ENCODE measurements at regions not wholly inside any gene's neighbourhood (a gene's known extent, or its start where the extent isn't known, plus 50 kb on each side); places are given as distances from the start of the nearest gene placed in this dataset.

DNA sequence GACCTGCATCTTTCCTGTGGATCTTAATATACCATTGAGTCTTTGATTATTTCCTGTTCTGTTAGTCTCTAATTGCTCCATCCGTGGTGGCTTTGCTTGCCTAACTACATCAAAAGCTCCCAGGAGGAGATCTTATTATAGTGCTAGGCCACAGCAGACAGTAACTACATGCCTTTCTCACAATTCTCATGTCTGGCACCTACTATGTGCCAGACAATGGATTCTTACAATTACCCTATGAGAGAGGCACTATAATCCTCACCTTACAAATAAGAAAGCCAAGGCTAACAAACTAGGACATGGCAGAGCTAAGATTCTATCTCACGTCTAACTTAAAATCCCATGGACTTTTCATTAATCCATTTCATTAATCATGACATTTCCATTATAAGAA, 70.3 kb upstream of the TARS1 start:
- TF ChIP-seq, protein P1, sequence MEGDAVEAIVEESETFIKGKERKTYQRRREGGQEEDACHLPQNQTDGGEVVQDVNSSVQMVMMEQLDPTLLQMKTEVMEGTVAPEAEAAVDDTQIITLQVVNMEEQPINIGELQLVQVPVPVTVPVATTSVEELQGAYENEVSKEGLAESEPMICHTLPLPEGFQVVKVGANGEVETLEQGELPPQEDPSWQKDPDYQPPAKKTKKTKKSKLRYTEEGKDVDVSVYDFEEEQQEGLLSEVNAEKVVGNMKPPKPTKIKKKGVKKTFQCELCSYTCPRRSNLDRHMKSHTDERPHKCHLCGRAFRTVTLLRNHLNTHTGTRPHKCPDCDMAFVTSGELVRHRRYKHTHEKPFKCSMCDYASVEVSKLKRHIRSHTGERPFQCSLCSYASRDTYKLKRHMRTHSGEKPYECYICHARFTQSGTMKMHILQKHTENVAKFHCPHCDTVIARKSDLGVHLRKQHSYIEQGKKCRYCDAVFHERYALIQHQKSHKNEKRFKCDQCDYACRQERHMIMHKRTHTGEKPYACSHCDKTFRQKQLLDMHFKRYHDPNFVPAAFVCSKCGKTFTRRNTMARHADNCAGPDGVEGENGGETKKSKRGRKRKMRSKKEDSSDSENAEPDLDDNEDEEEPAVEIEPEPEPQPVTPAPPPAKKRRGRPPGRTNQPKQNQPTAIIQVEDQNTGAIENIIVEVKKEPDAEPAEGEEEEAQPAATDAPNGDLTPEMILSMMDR (IDR thresholded peaks at IDR 0.05; ENCODE audit: insufficient read depth, low read depth, low read length): no peak
- no peak for TF ChIP-seq EZH2 (IDR thresholded peaks at IDR 0.05; ENCODE audit: insufficient read depth, low read length)
